KMS-11 (cell line): ENCODE measurements at regions not wholly inside any gene's neighbourhood (a gene's known extent, or its start where the extent isn't known, plus 50 kb on each side); places are given as distances from the start of the nearest gene placed in this dataset.
"Not testable (repeated sequence)": the region's sequence is repeated elsewhere in the genome, so short reads cannot be mapped to it uniquely, and the experiment has no call there.

Experiments used
- H2AFZ ChIP-seq: fragments of 200-600 bp; sonication (generic); 2 replicates; pipeline ENCODE4 v1.6.1; 2016; ENCODE audit warnings: antibody characterized with exemption, mixed run types, low read depth
- H3K27ac ChIP-seq: fragments of 200-600 bp; sonication (generic); 2 replicates; pipeline ENCODE4 v1.6.1; 2016; ENCODE audit warnings: mild to moderate bottlenecking, mixed run types
- H3K27me3 ChIP-seq: fragments of 200-600 bp; sonication (generic); 2 replicates; pipeline ENCODE4 v1.6.1; 2017; ENCODE audit warnings: mild to moderate bottlenecking, low read depth, mixed run types, moderate library complexity; ENCODE audit not compliant: insufficient read depth
- H3K36me3 ChIP-seq: fragments of 200-600 bp; sonication (generic); 2 replicates; pipeline ENCODE4 v1.6.1; 2017; ENCODE audit warnings: mild to moderate bottlenecking, mixed run types; ENCODE audit not compliant: insufficient read depth
- H3K4me1 ChIP-seq: fragments of 200-600 bp; sonication (generic); 2 replicates; pipeline ENCODE4 v1.6.1; 2016; ENCODE audit warnings: mild to moderate bottlenecking, low read depth, mixed run types; ENCODE audit not compliant: poor library complexity, severe bottlenecking
- H3K4me2 ChIP-seq: fragments of 200-600 bp; sonication (generic); 2 replicates; pipeline ENCODE4 v1.7.0; 2016; ENCODE audit warnings: mild to moderate bottlenecking, mixed run types
- H3K4me3 ChIP-seq: fragments of 200-600 bp; sonication (generic); IDR thresholded peaks from 2 replicates; pipeline ENCODE4 v1.6.1; 2017; ENCODE audit warnings: low read depth, low read length, mixed read lengths; ENCODE audit not compliant: insufficient read depth
- H3K79me2 ChIP-seq: fragments of 200-600 bp; sonication (generic); 2 replicates; pipeline ENCODE4 v1.6.1; 2016; ENCODE audit warnings: low read depth, mixed run types; ENCODE audit not compliant: insufficient read depth
- H3K9ac ChIP-seq: fragments of 200-600 bp; sonication (generic); 2 replicates; pipeline ENCODE4 v1.6.1; 2016; ENCODE audit warnings: mild to moderate bottlenecking, mixed run types
- H4K20me1 ChIP-seq: fragments of 200-600 bp; sonication (generic); 2 replicates; pipeline ENCODE4 v1.6.1; 2016; ENCODE audit warnings: mild to moderate bottlenecking, mixed run types; ENCODE audit not compliant: insufficient read depth
- CTCF ChIP-seq: fragments of 200-600 bp; sonication (generic); conservative IDR thresholded peaks from 2 replicates; pipeline ENCODE4 v1.6.1; 2017; ENCODE audit warnings: low read depth, mild to moderate bottlenecking, antibody characterized with exemption, low read length, moderate library complexity, mixed read lengths

GRCh38 chr11:82185925-82186324 lies 547.7 kb downstream of the FAM181B start:
- Histone ChIP-seq H3K9ac (no peak overlapping the region), H3K4me2 (no peak overlapping the region), H3K27ac (no peak overlapping the region), H4K20me1 (no peaks in the 10 kb centered on the region), H2AFZ (no peak overlapping the region), H3K27me3 (no peaks in the 10 kb centered on the region), H3K4me3 (no peak overlapping the region), H3K79me2 (no peaks in the 10 kb centered on the region), H3K4me1 (no peaks in the 10 kb centered on the region), H3K36me3 (no peaks in the 10 kb centered on the region)
- no peak for TF ChIP-seq CTCF

GRCh38 chr11:82184966-82185365 lies 548.7 kb downstream of the FAM181B start:
- Histone ChIP-seq H3K9ac (no peak overlapping the region), H3K4me1 (no peaks in the 10 kb centered on the region), H3K79me2 (no peaks in the 10 kb centered on the region), H2AFZ (no peak overlapping the region), H3K4me3 (no peak overlapping the region), H3K4me2 (no peak overlapping the region), H3K36me3 (no peaks in the 10 kb centered on the region), H3K27me3 (no peaks in the 10 kb centered on the region), H4K20me1 (no peaks in the 10 kb centered on the region), H3K27ac (no peak overlapping the region)
- TF ChIP-seq CTCF: no peak

- Histone ChIP-seq H3K79me2 (no peaks in the 10 kb centered on the region), H3K4me3 (no peak overlapping the region), H3K4me1 (no peaks in the 10 kb centered on the region), H3K36me3 (no peaks in the 10 kb centered on the region), H4K20me1 (no peaks in the 10 kb centered on the region), H3K4me2 (no peak overlapping the region), H3K27me3 (no peaks in the 10 kb centered on the region), H2AFZ (no peak overlapping the region), H3K9ac (no peak overlapping the region), H3K27ac (no peak overlapping the region)
- TF ChIP-seq CTCF: no peak
These were observed 550.3 kb downstream of the FAM181B start for GRCh38 chr11:82183346-82183745.

- not testable (repeated sequence) for H3K27ac ChIP-seq, H3K4me1 ChIP-seq, H3K27me3 ChIP-seq, H4K20me1 ChIP-seq, H3K79me2 ChIP-seq, H2AFZ ChIP-seq, H3K4me3 ChIP-seq, H3K4me2 ChIP-seq, H3K36me3 ChIP-seq, H3K9ac ChIP-seq
These were observed 551.0 kb downstream of the FAM181B start for GRCh38 chr11:82182697-82183096.

- H3K36me3 ChIP-seq, H3K27ac ChIP-seq, H3K9ac ChIP-seq, H3K79me2 ChIP-seq, H3K4me1 ChIP-seq, H3K4me2 ChIP-seq, H3K4me3 ChIP-seq, H3K27me3 ChIP-seq, H4K20me1 ChIP-seq, H2AFZ ChIP-seq: not testable (repeated sequence)
These were observed 551.9 kb downstream of the FAM181B start for GRCh38 chr11:82181796-82182195.
